Astrocyte of the cerebellum (primary cell): ENCODE measurements at regions not wholly inside any gene's neighbourhood (a gene's known extent, or its start where the extent isn't known, plus 50 kb on each side); places are given as distances from the start of the nearest gene placed in this dataset.

Source experiments
- DNase-seq: peaks from one replicate; pipeline ENCODE4 v3.0.0-alpha.2; 2011; ENCODE audit warnings: low read depth
- H3K4me3 ChIP-seq: 2 replicates; pipeline ENCODE4 v1.5.1; 2011; ENCODE audit warnings: mild to moderate bottlenecking, low read depth, low read length, moderate library complexity
- in situ Hi-C: cut with HindIII; loops from 2 replicates; pipeline ENCODE4 v1.10.0; 2017; ENCODE audit warnings: low sequenced_read_pairs
- TF ChIP-seq, protein P1 (sequence below): IDR thresholded peaks from 2 replicates; pipeline ENCODE4 v1.5.1; 2012; ENCODE audit warnings: low read length, low read depth, moderate library complexity, mild to moderate bottlenecking; ENCODE audit errors: missing control alignments

DNA sequence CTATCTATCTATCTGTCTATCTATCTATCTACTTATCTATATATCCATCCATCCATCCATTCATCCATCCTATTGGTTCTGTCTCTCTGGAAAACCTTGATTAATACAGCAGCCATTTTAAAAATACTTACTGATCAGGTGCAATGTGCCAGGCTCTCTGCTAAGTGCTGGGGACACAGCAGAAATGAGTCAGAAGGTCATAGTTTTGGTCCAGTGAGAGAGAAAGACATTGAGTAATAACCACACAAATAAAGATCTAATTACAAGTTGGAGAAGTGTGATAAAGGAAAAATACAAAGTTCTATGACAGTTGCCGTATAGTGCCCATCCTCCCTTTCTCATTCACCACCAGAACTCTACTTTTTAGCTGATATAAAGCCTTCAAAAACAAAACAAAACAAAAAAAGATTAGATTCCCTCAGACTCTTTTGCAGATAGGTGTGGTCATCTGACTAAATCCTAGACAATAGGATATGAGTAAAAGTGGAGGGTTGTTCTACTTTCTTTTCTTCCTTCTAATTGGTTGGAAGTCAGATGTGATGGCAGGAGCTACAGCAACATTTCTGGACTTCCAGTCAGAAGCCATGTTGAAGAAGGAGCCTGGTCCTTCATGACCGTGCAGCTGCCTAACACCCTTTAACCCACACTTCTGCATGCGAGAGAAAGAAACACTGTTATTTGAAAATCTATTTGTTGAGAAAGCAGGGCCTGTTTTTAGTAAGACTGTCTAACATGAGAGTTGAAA is 72.0 kb upstream of the TOX3 start:
- in situ Hi-C loops, result no loop called here
- no peak for DNase-seq
- H3K4me3 ChIP-seq, result no peak overlapping the region
- TF ChIP-seq, protein P1, sequence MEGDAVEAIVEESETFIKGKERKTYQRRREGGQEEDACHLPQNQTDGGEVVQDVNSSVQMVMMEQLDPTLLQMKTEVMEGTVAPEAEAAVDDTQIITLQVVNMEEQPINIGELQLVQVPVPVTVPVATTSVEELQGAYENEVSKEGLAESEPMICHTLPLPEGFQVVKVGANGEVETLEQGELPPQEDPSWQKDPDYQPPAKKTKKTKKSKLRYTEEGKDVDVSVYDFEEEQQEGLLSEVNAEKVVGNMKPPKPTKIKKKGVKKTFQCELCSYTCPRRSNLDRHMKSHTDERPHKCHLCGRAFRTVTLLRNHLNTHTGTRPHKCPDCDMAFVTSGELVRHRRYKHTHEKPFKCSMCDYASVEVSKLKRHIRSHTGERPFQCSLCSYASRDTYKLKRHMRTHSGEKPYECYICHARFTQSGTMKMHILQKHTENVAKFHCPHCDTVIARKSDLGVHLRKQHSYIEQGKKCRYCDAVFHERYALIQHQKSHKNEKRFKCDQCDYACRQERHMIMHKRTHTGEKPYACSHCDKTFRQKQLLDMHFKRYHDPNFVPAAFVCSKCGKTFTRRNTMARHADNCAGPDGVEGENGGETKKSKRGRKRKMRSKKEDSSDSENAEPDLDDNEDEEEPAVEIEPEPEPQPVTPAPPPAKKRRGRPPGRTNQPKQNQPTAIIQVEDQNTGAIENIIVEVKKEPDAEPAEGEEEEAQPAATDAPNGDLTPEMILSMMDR, result no peak

DNA sequence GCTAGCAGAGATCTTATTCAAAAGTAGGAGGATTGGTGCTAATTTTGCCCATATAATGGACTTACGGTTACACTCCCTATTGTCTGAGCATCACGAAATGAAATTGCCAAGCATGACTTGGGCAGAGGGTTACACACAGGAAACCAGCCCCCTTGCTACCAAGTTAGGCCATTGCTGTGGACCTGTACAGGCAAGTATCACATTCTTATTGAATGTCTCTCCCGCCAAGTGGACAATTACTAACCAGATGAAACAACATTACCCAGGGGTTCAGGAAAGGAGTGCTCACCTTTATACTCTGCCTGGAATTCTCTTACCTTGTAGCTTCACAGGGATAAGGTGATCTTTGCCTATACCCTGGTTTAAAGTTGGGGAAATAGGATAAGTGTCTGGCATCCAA is 70.6 kb upstream of the TOX3 start:
- H3K4me3 ChIP-seq, result no peak overlapping the region
- no peak for DNase-seq
- TF ChIP-seq, protein P1, result no peak
- in situ Hi-C loops, result no loop called here

DNA sequence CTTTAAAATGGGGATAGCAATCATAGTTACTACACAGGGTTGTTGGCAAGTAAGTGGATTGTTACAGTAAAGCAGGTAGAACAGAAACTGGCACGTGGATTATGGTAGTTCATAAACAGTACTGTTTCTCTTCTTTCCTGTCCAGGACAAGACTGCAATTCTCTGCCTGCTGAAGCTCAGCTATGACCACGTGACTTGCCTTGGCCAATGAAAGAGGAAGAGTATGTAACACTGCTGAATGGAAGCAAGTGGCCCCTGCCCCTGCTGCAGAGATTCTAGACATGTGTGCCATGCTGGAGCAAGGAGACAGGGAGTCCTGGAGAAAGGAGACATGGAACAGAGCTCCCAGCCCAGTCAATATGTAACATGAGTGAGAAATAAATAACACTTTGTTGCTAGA is 66.6 kb upstream of the TOX3 start:
- TF ChIP-seq, protein P1, result no peak
- in situ Hi-C loops, result no loop called here
- no peak overlapping the region for H3K4me3 ChIP-seq
- DNase-seq, result no peak

DNA sequence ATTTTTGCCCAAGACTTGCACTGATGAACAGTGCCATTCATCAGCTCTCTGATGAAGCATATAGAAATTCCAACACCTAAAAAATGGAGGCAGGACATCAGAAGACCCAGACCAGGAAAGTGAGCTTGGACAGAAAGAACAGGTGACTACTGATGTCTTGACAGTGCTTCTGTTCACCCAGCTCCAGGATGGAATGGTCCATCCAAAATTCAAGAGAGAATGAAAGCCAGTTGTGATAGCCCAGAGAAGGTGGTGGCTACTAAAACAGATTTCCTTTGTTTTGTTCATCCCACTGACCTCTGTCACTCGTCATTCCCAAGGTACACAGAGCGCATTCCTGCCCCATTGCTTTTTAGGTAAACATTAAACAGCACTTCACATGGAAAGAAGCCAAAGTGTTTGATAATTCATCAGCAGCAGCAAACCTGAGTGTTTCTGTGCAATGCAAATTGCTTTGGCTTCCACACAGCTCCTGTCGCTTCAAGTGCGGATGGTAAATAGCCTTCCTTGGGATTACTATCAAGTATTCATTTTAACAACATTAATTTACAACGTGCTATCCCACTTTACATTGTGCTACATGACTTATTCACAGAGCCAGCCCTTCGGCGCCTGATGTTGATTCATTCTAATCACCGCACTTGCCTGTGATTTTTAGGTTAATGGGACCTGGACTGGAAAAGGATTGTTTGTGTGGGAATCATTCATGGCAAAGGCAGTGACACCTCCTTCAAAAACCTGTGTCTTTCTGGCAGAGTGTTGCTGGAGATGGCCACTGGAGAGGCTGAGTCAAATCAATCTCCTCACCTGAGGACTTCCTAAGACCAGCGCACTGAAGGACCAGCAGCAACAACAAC is 65.1 kb upstream of the TOX3 start:
- H3K4me3 ChIP-seq, result no peak overlapping the region
- in situ Hi-C loops, result no loop called here

DNA sequence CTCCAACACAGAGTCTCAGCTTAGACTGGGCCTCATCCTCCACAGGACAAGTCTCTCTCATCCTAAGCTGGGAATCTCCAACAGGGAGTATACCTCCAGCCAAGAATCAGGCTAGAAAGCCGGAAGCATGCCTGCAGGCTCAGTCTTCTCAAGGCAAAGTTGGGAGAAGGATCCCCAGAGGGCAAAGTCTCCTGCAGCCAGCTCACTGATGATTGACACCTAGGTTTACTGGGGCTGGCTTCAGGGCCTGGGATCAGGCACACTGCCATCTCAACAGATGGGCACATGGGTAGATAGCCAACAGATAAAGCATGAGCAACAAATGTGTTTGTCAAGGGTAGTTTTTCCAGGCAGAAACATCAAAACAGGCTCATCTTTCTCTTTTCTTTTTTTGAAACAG is 56.1 kb upstream of the TOX3 start:
- TF ChIP-seq, protein P1, result no peak
- no peak for DNase-seq
- no peak overlapping the region for H3K4me3 ChIP-seq
- in situ Hi-C loops, result no loop called here

More for the DNA sequence above, 65.1 kb upstream of the TOX3 start:
- DNase-seq, result no peak
- TF ChIP-seq, protein P1, result no peak

DNA sequence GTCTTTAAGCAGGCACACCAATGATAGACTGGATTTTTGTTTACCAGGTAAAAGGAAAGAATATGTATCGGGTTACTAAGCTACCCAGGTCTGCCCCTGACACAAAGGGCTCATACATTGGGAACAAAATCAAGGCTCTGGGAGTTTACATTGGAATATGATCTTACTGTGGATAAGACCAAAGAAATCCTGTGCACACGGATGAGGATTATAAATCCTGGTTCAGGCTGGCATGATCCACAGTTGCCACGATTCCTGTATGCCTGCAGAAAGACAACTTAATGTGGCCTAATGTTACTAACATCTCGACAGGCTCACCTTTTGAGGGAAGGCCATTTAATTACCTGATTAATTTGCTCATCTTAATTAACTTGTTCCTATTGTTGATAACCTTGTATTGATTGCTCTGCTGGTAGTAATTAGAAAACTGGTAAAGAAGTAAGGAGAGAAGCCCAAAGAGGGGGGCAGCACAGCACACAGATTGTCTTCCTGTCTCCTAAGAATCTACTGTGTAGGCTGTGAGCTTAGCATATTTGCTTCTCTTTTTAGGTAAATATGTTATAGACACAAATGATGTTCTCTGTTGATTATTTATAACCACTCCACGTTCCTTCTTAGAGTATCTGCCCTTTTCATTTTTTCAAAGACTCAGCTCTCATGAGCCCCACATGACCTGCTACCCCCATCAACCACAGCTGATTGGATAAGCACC is 51.0 kb upstream of the TOX3 start:
- H3K4me3 ChIP-seq, result no peak overlapping the region
- DNase-seq, result no peak
- TF ChIP-seq, protein P1, result no peak
- in situ Hi-C loops, result no loop called here
